Activated B cell treated with CpG ODN at 0.5 μM for 24 hours (primary cell): ENCODE measurements at regions not wholly inside any gene's neighbourhood (a gene's known extent, or its start where the extent isn't known, plus 50 kb on each side); places are given as distances from the start of the nearest gene placed in this dataset.

Experiments used
- ATAC-seq: fragments of 200-7000 bp; cut with Tn5 transposase; one replicate; pipeline ENCODE4 v1.10.0; 2021; ENCODE audit warnings: low read depth, mild to moderate bottlenecking, moderate library complexity
- CTCF ChIA-PET: fragments of 350-600 bp; sonication (Branson Sonifier 250); formaldehyde crosslinking; loops from one replicate; lab custom pipeline; 2021; ENCODE audit warnings: antibody characterized with exemption; lab: Charles Lee
- POLR2A ChIA-PET: fragments of 350-600 bp; sonication (Branson Sonifier 250); formaldehyde crosslinking; loops from one replicate; lab custom pipeline; 2021; ENCODE audit warnings: antibody characterized with exemption; lab: Charles Lee
- DNase-seq: peaks from one replicate; pipeline ENCODE4 v3.0.0; 2022
- H3K27ac Mint-ChIP-seq: one replicate; pipeline ENCODE4 v1.8.0; 2020; ENCODE audit warnings: mixed read lengths
- H3K27me3 Mint-ChIP-seq: one replicate; pipeline ENCODE4 v1.8.0; 2021; ENCODE audit warnings: mixed read lengths
- H3K36me3 Mint-ChIP-seq: one replicate; pipeline ENCODE4 v1.8.0; 2021; ENCODE audit warnings: low read depth, mixed read lengths
- H3K4me1 Mint-ChIP-seq: one replicate; pipeline ENCODE4 v1.8.0; 2021; ENCODE audit warnings: mixed read lengths
- H3K4me3 Mint-ChIP-seq: one replicate; pipeline ENCODE4 v1.8.0; 2020; ENCODE audit warnings: mild to moderate bottlenecking, mixed read lengths
- H3K9me3 Mint-ChIP-seq: one replicate; pipeline ENCODE4 v1.8.0; 2020; ENCODE audit warnings: mixed read lengths
- intact Hi-C: fragments of 100-400 bp; cut with micrococcal nuclease; formaldehyde crosslinking; loops from one replicate; pipeline ENCODE4 v1.15.1; 2024
- TF ChIP-seq, protein P1 (sequence below): fragments of 200-600 bp; IDR thresholded peaks from one replicate; pipeline ENCODE4 v1.8.0; 2022; ENCODE audit warnings: antibody characterized with exemption, mild to moderate bottlenecking

DNA sequence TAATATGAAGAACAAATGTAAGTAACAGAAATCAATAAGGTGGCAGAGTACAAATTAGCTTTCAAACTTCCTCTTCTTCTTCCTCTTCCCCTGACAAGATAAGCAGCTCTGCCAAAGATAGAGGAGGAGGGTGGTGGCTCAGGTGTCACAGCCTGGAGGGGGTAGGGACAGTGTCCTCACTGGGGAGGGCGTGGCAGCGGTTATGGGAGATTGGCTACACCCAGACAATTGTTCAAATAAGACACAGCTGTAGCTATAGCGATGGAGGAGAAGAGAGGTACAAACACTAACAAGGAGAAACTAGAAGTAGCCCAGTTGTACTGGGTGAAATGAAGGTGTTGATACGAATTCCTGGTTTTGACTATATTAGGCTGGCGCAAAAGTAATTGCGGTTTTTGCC is 198.5 kb downstream of the TBXT start:
- no peaks in the 10 kb centered on the region for H3K27me3 Mint-ChIP-seq
- no peaks in the 10 kb centered on the region for H3K4me1 Mint-ChIP-seq
- intact Hi-C loops, result no loop called here
- no peak for ATAC-seq
- no peak for DNase-seq
- CTCF ChIA-PET, result no interaction called here
- H3K9me3 Mint-ChIP-seq, result no peaks in the 10 kb centered on the region
- POLR2A ChIA-PET, result no interaction called here
- H3K36me3 Mint-ChIP-seq, result no peaks in the 10 kb centered on the region
- H3K4me3 Mint-ChIP-seq, result no peak overlapping the region
- TF ChIP-seq, protein P1, sequence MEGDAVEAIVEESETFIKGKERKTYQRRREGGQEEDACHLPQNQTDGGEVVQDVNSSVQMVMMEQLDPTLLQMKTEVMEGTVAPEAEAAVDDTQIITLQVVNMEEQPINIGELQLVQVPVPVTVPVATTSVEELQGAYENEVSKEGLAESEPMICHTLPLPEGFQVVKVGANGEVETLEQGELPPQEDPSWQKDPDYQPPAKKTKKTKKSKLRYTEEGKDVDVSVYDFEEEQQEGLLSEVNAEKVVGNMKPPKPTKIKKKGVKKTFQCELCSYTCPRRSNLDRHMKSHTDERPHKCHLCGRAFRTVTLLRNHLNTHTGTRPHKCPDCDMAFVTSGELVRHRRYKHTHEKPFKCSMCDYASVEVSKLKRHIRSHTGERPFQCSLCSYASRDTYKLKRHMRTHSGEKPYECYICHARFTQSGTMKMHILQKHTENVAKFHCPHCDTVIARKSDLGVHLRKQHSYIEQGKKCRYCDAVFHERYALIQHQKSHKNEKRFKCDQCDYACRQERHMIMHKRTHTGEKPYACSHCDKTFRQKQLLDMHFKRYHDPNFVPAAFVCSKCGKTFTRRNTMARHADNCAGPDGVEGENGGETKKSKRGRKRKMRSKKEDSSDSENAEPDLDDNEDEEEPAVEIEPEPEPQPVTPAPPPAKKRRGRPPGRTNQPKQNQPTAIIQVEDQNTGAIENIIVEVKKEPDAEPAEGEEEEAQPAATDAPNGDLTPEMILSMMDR, result no peak
- no peak overlapping the region for H3K27ac Mint-ChIP-seq

DNA sequence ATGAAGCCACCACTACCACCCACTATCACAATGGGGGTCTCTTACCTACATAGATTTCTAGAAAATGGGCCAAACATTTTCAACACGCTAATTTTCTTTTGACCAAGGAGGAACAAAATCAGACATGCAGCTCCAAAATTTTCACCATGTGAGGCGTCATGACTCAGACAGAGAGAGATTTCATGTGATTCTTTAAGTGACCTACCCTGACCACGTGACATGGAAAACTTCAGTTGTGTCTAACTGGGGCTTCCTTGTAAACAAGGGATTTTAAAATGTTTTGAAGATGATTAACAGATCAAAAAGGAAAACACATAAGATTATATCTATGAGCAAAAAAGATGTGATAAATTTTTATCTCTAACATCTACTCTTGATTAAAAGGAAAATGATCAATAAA is 199.2 kb downstream of the TBXT start:
- ChIA-PET POLR2A (no interaction called here), CTCF (no interaction called here)
- TF ChIP-seq, protein P1, result no peak
- no peak for DNase-seq
- Mint-ChIP-seq H3K9me3 (no peaks in the 10 kb centered on the region), H3K4me1 (no peaks in the 10 kb centered on the region), H3K27ac (no peak overlapping the region), H3K27me3 (no peaks in the 10 kb centered on the region), H3K4me3 (no peak overlapping the region), H3K36me3 (no peaks in the 10 kb centered on the region)
- intact Hi-C loops, result no loop called here
- no peak for ATAC-seq

DNA sequence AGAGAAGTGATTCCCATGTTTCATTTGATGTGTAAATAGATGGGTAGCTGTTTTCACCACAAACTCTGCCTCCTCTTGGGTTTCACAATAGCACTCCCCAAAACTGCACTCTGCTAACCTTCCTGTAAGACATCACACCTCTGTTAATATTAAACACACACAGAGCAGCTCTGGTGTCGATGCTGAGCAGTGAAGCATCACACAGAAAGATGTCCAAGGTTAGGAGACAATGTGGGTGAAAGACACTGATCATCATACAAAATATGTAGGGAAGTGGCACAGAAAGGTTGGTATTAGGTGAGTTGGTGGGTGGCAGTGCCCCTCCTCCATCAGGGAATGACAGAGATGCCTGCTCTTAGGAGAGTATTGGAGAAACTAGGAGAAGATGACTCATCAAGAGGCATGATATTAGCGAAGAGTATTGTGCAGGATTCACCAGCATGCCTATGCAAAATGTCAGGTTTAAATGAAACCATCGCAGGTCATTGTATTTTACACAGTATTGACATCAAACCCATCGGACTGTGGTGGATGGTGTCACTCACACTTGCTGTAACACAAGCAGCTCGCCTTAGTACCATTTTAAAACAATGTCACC is 199.7 kb downstream of the TBXT start:
- intact Hi-C loops, result no loop called here
- ChIA-PET CTCF (no interaction called here), POLR2A (no interaction called here)
- ATAC-seq, result no peak
- H3K27ac Mint-ChIP-seq, result no peak overlapping the region
- no peak overlapping the region for H3K4me3 Mint-ChIP-seq
- TF ChIP-seq, protein P1, result no peak
- no peaks in the 10 kb centered on the region for H3K27me3 Mint-ChIP-seq
- H3K36me3 Mint-ChIP-seq, result no peaks in the 10 kb centered on the region
- H3K9me3 Mint-ChIP-seq, result no peaks in the 10 kb centered on the region
- no peak for DNase-seq
- no peaks in the 10 kb centered on the region for H3K4me1 Mint-ChIP-seq

DNA sequence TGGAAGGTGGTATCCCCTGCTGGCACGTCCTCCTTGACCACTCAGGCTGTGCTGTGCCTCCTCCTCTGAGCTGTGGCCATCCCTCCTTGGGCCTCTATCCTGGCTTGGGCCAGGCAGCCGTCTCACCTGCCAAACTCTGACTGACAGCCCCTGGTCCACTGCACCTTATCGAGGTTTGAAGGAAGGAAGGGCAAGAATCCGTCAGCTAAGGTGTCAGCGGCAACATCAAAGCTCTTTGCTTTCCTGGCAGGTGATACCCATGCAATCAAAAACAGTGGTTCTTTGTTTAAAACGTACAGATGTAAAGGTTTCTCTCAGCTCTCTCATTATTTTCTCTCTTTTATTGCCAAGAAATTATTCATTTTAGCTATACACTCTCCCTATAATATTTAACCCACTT is 203.9 kb downstream of the TBXT start:
- H3K27ac Mint-ChIP-seq, result no peak overlapping the region
- CTCF ChIA-PET, result no interaction called here

DNA sequence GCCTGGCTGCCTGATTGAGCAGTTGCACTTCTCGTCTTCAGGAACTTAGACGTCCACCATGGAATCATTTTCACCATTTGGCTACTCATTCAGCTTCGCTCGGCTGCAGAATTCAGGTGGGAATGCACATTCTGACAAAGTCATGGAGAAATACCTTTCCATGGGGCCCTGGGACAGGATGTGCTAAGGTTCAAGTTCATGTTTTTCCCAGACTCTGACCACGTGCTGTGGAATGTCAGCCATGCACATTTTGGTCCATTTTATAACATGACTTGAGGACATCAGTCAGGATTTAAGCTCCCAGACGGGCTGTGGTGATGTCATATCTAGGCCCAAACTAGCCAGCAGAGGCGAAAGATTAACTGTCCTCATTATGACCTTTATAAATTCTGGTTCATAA is 205.3 kb downstream of the TBXT start:
- H3K27ac Mint-ChIP-seq, result no peak overlapping the region
- H3K36me3 Mint-ChIP-seq, result no peaks in the 10 kb centered on the region
- ATAC-seq, result no peak
- ChIA-PET POLR2A (no interaction called here), CTCF (no interaction called here)
- DNase-seq, result no peak
- intact Hi-C loops, result no loop called here
- H3K4me3 Mint-ChIP-seq, result no peak overlapping the region
- no peaks in the 10 kb centered on the region for H3K9me3 Mint-ChIP-seq
- H3K4me1 Mint-ChIP-seq, result no peaks in the 10 kb centered on the region
- TF ChIP-seq, protein P1, result no peak
- no peaks in the 10 kb centered on the region for H3K27me3 Mint-ChIP-seq

More for the DNA sequence above, 203.9 kb downstream of the TBXT start:
- ATAC-seq, result no peak
- TF ChIP-seq, protein P1, result no peak
- Mint-ChIP-seq H3K4me3 (no peak overlapping the region), H3K27me3 (no peaks in the 10 kb centered on the region), H3K36me3 (no peaks in the 10 kb centered on the region), H3K4me1 (no peaks in the 10 kb centered on the region), H3K9me3 (no peaks in the 10 kb centered on the region)
- POLR2A ChIA-PET, result no interaction called here
- intact Hi-C loops, result no loop called here
- no peak for DNase-seq
